ENCODE measurements at regions not wholly inside any gene's neighbourhood (a gene's known extent, or its start where the extent isn't known, plus 50 kb on each side); places are given as distances from the start of the nearest gene placed in this dataset.

GRCh38 chr5:58246461-58246944 is 213.4 kb downstream of the PLK2 start:
- H3K4me1 ChIP-seq (ENCODE audit: control insufficient read depth, low read depth, low read length), result no peaks in the 10 kb centered on the region
- no peaks in the 10 kb centered on the region for H3K9me3 ChIP-seq (ENCODE audit: control insufficient read depth, low read depth, low read length)
- no peak overlapping the region for H3K4me3 ChIP-seq (ENCODE audit: low read length)
- no peaks in the 10 kb centered on the region for H3K36me3 ChIP-seq (ENCODE audit: control insufficient read depth, low read depth, low read length)
- no peak overlapping the region for H3K9ac ChIP-seq (ENCODE audit: low read length)
- H3K27me3 ChIP-seq (ENCODE audit: control insufficient read depth, insufficient read depth, low read length), result no peaks in the 10 kb centered on the region
- no peak overlapping the region for H3K27ac ChIP-seq (ENCODE audit: low read length)

- H3K9me3 ChIP-seq (ENCODE audit: control insufficient read depth, low read depth, low read length), result no peaks in the 10 kb centered on the region
- no peak overlapping the region for H3K27ac ChIP-seq (ENCODE audit: low read length)
- no peaks in the 10 kb centered on the region for H3K27me3 ChIP-seq (ENCODE audit: control insufficient read depth, insufficient read depth, low read length)
- H3K9ac ChIP-seq (ENCODE audit: low read length), result no peak overlapping the region
- H3K4me3 ChIP-seq (ENCODE audit: low read length), result no peak overlapping the region
- H3K36me3 ChIP-seq (ENCODE audit: control insufficient read depth, low read depth, low read length), result no peaks in the 10 kb centered on the region
- no peaks in the 10 kb centered on the region for H3K4me1 ChIP-seq (ENCODE audit: control insufficient read depth, low read depth, low read length)
These were observed 214.4 kb downstream of the PLK2 start for GRCh38 chr5:58245476-58245840.

GRCh38 chr5:58244819-58245475 is 214.9 kb downstream of the PLK2 start:
- Histone ChIP-seq H3K36me3 (ENCODE audit: control insufficient read depth, low read depth, low read length) (no peaks in the 10 kb centered on the region), H3K9ac (ENCODE audit: low read length) (no peak overlapping the region), H3K27ac (ENCODE audit: low read length) (no peak overlapping the region), H3K27me3 (ENCODE audit: control insufficient read depth, insufficient read depth, low read length) (no peaks in the 10 kb centered on the region), H3K4me3 (ENCODE audit: low read length) (no peak overlapping the region), H3K4me1 (ENCODE audit: control insufficient read depth, low read depth, low read length) (no peaks in the 10 kb centered on the region), H3K9me3 (ENCODE audit: control insufficient read depth, low read depth, low read length) (no peaks in the 10 kb centered on the region)

- Histone ChIP-seq H3K27ac (ENCODE audit: low read length) (no peak overlapping the region), H3K9ac (ENCODE audit: low read length) (no peak overlapping the region), H3K4me1 (ENCODE audit: control insufficient read depth, low read depth, low read length) (no peaks in the 10 kb centered on the region)
These were observed 218.5 kb downstream of the PLK2 start for GRCh38 chr5:58241389-58241788.

DNA sequence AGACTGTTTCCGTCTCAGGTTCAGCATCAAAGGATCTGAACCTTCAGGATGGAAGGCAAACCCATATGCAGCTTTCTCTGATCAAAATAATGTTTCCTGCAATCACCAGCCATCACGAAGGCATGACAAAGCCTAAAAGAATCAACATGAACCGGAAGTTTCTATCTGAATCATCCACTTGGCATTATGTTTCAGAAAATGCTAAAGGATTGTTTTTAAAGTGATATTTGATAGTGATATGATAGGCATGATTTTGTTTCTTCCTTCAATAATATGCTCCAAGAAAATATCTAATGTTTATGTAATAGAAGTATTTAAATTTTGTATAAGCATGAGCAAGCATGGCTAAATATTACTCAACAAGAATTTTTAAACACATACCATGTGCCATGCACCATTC is 219.6 kb downstream of the PLK2 start:
- no peaks in the 10 kb centered on the region for H3K36me3 ChIP-seq (ENCODE audit: control insufficient read depth, low read depth, low read length)
- no peak overlapping the region for H3K9ac ChIP-seq (ENCODE audit: low read length)
- H3K4me3 ChIP-seq (ENCODE audit: low read length), result no peak overlapping the region
- no peaks in the 10 kb centered on the region for H3K4me1 ChIP-seq (ENCODE audit: control insufficient read depth, low read depth, low read length)
- no peaks in the 10 kb centered on the region for H3K9me3 ChIP-seq (ENCODE audit: control insufficient read depth, low read depth, low read length)
- H3K27me3 ChIP-seq (ENCODE audit: control insufficient read depth, insufficient read depth, low read length), result no peaks in the 10 kb centered on the region
- H3K27ac ChIP-seq (ENCODE audit: low read length), result no peak overlapping the region

More at GRCh38 chr5:58241389-58241788, 218.5 kb downstream of the PLK2 start:
- Histone ChIP-seq H3K4me3 (ENCODE audit: low read length) (no peak overlapping the region), H3K36me3 (ENCODE audit: control insufficient read depth, low read depth, low read length) (no peaks in the 10 kb centered on the region), H3K9me3 (ENCODE audit: control insufficient read depth, low read depth, low read length) (no peaks in the 10 kb centered on the region), H3K27me3 (ENCODE audit: control insufficient read depth, insufficient read depth, low read length) (no peaks in the 10 kb centered on the region)

DNA sequence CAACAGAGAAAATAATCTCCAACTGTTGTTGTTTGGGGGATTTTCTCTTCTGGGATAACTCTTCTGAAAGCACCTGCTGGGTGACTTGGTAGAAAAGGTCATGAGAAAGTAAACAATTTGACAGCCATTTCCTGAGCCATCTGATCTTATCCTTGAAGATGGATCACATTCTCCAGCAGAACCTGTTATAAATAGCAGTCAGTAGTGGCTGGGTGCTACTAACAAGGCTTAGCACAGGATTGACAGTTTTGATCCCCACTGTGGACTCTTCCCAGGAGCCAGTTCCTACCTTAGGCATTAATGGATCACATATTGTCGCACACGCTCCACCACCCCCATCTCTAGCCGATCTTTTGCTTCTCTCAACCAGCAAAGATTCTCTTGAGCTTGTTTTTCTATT is 220.2 kb downstream of the PLK2 start:
- no peaks in the 10 kb centered on the region for H3K27me3 ChIP-seq (ENCODE audit: control insufficient read depth, insufficient read depth, low read length)
- H3K36me3 ChIP-seq (ENCODE audit: control insufficient read depth, low read depth, low read length), result no peaks in the 10 kb centered on the region
- no peaks in the 10 kb centered on the region for H3K4me1 ChIP-seq (ENCODE audit: control insufficient read depth, low read depth, low read length)
- no peak overlapping the region for H3K27ac ChIP-seq (ENCODE audit: low read length)
- no peak overlapping the region for H3K9ac ChIP-seq (ENCODE audit: low read length)
- H3K9me3 ChIP-seq (ENCODE audit: control insufficient read depth, low read depth, low read length), result no peaks in the 10 kb centered on the region
- no peak overlapping the region for H3K4me3 ChIP-seq (ENCODE audit: low read length)

- no peaks in the 10 kb centered on the region for H3K36me3 ChIP-seq (ENCODE audit: control insufficient read depth, low read depth, low read length)
- no peak overlapping the region for H3K27ac ChIP-seq (ENCODE audit: low read length)
- no peaks in the 10 kb centered on the region for H3K4me1 ChIP-seq (ENCODE audit: control insufficient read depth, low read depth, low read length)
- H3K4me3 ChIP-seq (ENCODE audit: low read length), result no peak overlapping the region
- H3K27me3 ChIP-seq (ENCODE audit: control insufficient read depth, insufficient read depth, low read length), result no peaks in the 10 kb centered on the region
- no peaks in the 10 kb centered on the region for H3K9me3 ChIP-seq (ENCODE audit: control insufficient read depth, low read depth, low read length)
- H3K9ac ChIP-seq (ENCODE audit: low read length), result no peak overlapping the region
These were observed 220.8 kb downstream of the PLK2 start for GRCh38 chr5:58239045-58239444.

DNA sequence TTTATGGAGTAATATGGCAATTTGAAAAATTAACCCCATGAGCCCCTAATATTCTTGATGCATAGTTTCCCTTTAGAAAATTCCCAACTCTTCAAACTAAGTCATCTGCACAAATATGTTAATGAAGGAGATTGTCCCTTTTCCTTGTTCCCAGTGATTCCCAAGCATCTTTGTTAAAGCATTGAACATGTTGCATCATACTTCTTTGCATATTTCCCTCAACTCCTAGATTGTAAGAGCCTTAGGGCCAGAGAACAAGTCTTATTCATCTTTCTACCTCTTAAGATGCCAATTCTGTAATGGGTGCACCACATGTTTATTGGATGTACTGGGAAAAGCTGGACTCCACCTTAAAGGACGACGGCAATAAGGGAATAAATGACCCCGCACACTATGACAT is 223.4 kb downstream of the PLK2 start:
- Histone ChIP-seq H3K9ac (ENCODE audit: low read length) (no peak overlapping the region), H3K4me3 (ENCODE audit: low read length) (no peak overlapping the region), H3K27me3 (ENCODE audit: control insufficient read depth, insufficient read depth, low read length) (no peaks in the 10 kb centered on the region), H3K27ac (ENCODE audit: low read length) (no peak overlapping the region), H3K9me3 (ENCODE audit: control insufficient read depth, low read depth, low read length) (no peaks in the 10 kb centered on the region), H3K36me3 (ENCODE audit: control insufficient read depth, low read depth, low read length) (no peaks in the 10 kb centered on the region), H3K4me1 (ENCODE audit: control insufficient read depth, low read depth, low read length) (no peaks in the 10 kb centered on the region)

GRCh38 chr5:58235299-58235698 is 224.6 kb downstream of the PLK2 start:
- Histone ChIP-seq H3K9me3 (ENCODE audit: control insufficient read depth, low read depth, low read length) (no peaks in the 10 kb centered on the region), H3K36me3 (ENCODE audit: control insufficient read depth, low read depth, low read length) (no peaks in the 10 kb centered on the region), H3K9ac (ENCODE audit: low read length) (no peak overlapping the region), H3K4me3 (ENCODE audit: low read length) (no peak overlapping the region), H3K27ac (ENCODE audit: low read length) (no peak overlapping the region), H3K27me3 (ENCODE audit: control insufficient read depth, insufficient read depth, low read length) (no peaks in the 10 kb centered on the region), H3K4me1 (ENCODE audit: control insufficient read depth, low read depth, low read length) (no peaks in the 10 kb centered on the region)

GRCh38 chr5:58232130-58232529 is 227.8 kb downstream of the PLK2 start:
- no peaks in the 10 kb centered on the region for H3K4me1 ChIP-seq (ENCODE audit: control insufficient read depth, low read depth, low read length)
- H3K36me3 ChIP-seq (ENCODE audit: control insufficient read depth, low read depth, low read length), result no peaks in the 10 kb centered on the region
- no peak overlapping the region for H3K4me3 ChIP-seq (ENCODE audit: low read length)
- H3K9me3 ChIP-seq (ENCODE audit: control insufficient read depth, low read depth, low read length), result no peaks in the 10 kb centered on the region
- no peak overlapping the region for H3K9ac ChIP-seq (ENCODE audit: low read length)
- no peaks in the 10 kb centered on the region for H3K27me3 ChIP-seq (ENCODE audit: control insufficient read depth, insufficient read depth, low read length)
- no peak overlapping the region for H3K27ac ChIP-seq (ENCODE audit: low read length)

- H3K4me3 ChIP-seq (ENCODE audit: low read length), result no peak overlapping the region
- H3K27me3 ChIP-seq (ENCODE audit: control insufficient read depth, insufficient read depth, low read length), result no peaks in the 10 kb centered on the region
- no peaks in the 10 kb centered on the region for H3K9me3 ChIP-seq (ENCODE audit: control insufficient read depth, low read depth, low read length)
- H3K36me3 ChIP-seq (ENCODE audit: control insufficient read depth, low read depth, low read length), result no peaks in the 10 kb centered on the region
- H3K9ac ChIP-seq (ENCODE audit: low read length), result no peak overlapping the region
- H3K27ac ChIP-seq (ENCODE audit: low read length), result no peak overlapping the region
- no peaks in the 10 kb centered on the region for H3K4me1 ChIP-seq (ENCODE audit: control insufficient read depth, low read depth, low read length)
These were observed 228.8 kb downstream of the PLK2 start for GRCh38 chr5:58231041-58231440.

- Histone ChIP-seq H3K4me1 (ENCODE audit: control insufficient read depth, low read depth, low read length) (no peaks in the 10 kb centered on the region), H3K4me3 (ENCODE audit: low read length) (no peak overlapping the region), H3K27me3 (ENCODE audit: control insufficient read depth, insufficient read depth, low read length) (no peaks in the 10 kb centered on the region), H3K36me3 (ENCODE audit: control insufficient read depth, low read depth, low read length) (no peaks in the 10 kb centered on the region), H3K9ac (ENCODE audit: low read length) (no peak overlapping the region), H3K27ac (ENCODE audit: low read length) (no peak overlapping the region), H3K9me3 (ENCODE audit: control insufficient read depth, low read depth, low read length) (no peaks in the 10 kb centered on the region)
These were observed 231.0 kb downstream of the PLK2 start for GRCh38 chr5:58228896-58229295.
